HepG2 (cell line): ENCODE measurements at regions not wholly inside any gene's neighbourhood (a gene's known extent, or its start where the extent isn't known, plus 50 kb on each side); places are given as distances from the start of the nearest gene placed in this dataset.

Experiments used
- ATAC-seq: fragments of 200-7000 bp; cut with Tn5 transposase; 3 replicates; pipeline ENCODE4 v1.9.1; 2020; ENCODE audit warnings: mild to moderate bottlenecking, moderate library complexity
- BruUV-seq: library from RNA; stranded (reverse); fragments of 400-500 nt; replicated peaks from 2 replicates; lab custom pipeline; 2021; lab: Mats Ljungman, UMichigan
- CTCF ChIA-PET: fragments of 300-600 bp; formaldehyde crosslinking; extraction: SDS; loops from one replicate; lab custom pipeline; 2021; ENCODE audit warnings: low total read pairs, inconsistent platforms, low intra/inter-chr PET ratio; lab: Yijun Ruan, JAX
- POLR2A ChIA-PET: fragments of 350-600 bp; sonication (Branson Sonifier 250); formaldehyde crosslinking; loops from one replicate; lab custom pipeline; 2020; ENCODE audit warnings: antibody characterized with exemption, inconsistent platforms; lab: Yijun Ruan, JAX
- DNase-seq: peaks from one replicate; pipeline ENCODE4 v3.0.0-alpha.2; 2015; ENCODE audit warnings: low spot score
- FAIRE-seq: peaks from 3 replicates; lab custom pipeline; 2011; peaks lifted over from hg19 to GRCh38; lab: Jason Lieb, UNC
- H2AFZ ChIP-seq: one replicate; pipeline ENCODE4 v1.6.1; 2011; ENCODE audit warnings: low read length, inconsistent platforms
- H3K27ac ChIP-seq: fragments of 300-600 bp; 3 replicates; pipeline ENCODE4 v1.8.0; 2011; ENCODE audit warnings: mixed run types, mild to moderate bottlenecking, mixed read lengths, low read length, inconsistent platforms; ENCODE audit not compliant: insufficient read depth; ENCODE audit errors: extremely low read length
- H3K27me3 ChIP-seq, 2 experiments: fragments of 200-600 bp in 1 of 2; 2 replicates in 1 of 2; 3 replicates in 1 of 2; pipeline versions ENCODE4 v1.6.0 to v1.8.0; 2011; ENCODE audit warnings: low read length in 2 of 2, mild to moderate bottlenecking in 2 of 2, moderate library complexity in 2 of 2, inconsistent platforms in 1 of 2; ENCODE audit not compliant: insufficient read depth in 2 of 2, control insufficient read depth in 1 of 2
- H3K36me3 ChIP-seq, 2 experiments: fragments of 200-600 bp in 1 of 2; replicated peaks in 1 of 2; 2 replicates in 1 of 2; 3 replicates in 1 of 2; pipeline versions ENCODE4 v1.5.1 to v1.8.0; 2011; ENCODE audit warnings: low read length in 2 of 2, inconsistent platforms in 1 of 2; ENCODE audit not compliant: insufficient read depth in 2 of 2, control insufficient read depth in 1 of 2
- H3K4me1 ChIP-seq: 2 replicates; pipeline ENCODE4 v1.5.1; 2012; ENCODE audit warnings: low read length, inconsistent platforms; ENCODE audit not compliant: insufficient read depth
- H3K4me2 ChIP-seq: 2 replicates; pipeline ENCODE4 v1.6.0; 2011; ENCODE audit warnings: low read depth, low read length, inconsistent platforms
- H3K4me3 ChIP-seq, 3 experiments: fragments of 200-600 bp in 1 of 3; sonication (generic), shearing (Covaris generic) in 1 of 3; replicated peaks in 1 of 3; 2 replicates each; pipeline ENCODE4 v1.5.1; 2011 to 2016; ENCODE audit warnings: low read length in 3 of 3, inconsistent platforms in 2 of 3, low read depth in 2 of 3, mild to moderate bottlenecking in 2 of 3, control low read depth in 1 of 3, mixed read lengths in 1 of 3; ENCODE audit not compliant: insufficient read depth in 1 of 3
- H3K79me2 ChIP-seq: one replicate; pipeline ENCODE4 v1.6.1; 2011; ENCODE audit warnings: low read length, inconsistent platforms; ENCODE audit not compliant: insufficient read depth
- H3K9ac ChIP-seq: 2 replicates; pipeline ENCODE4 v1.6.0; 2011; ENCODE audit warnings: mild to moderate bottlenecking, low read depth, low read length, inconsistent platforms; ENCODE audit not compliant: insufficient read depth
- H3K9me3 ChIP-seq: 2 replicates; pipeline ENCODE4 v1.5.1; 2012; ENCODE audit warnings: mild to moderate bottlenecking, low read length
- H4K20me1 ChIP-seq: 2 replicates; pipeline ENCODE4 v1.6.0; 2011; ENCODE audit warnings: inconsistent platforms, mild to moderate bottlenecking, low read length, moderate library complexity; ENCODE audit not compliant: insufficient read depth
- ATF7-NPFF ChIP-seq: sonication (generic); formaldehyde crosslinking; IDR thresholded peaks from 2 replicates; pipeline ENCODE4 v1.8.1; 2023; ENCODE audit warnings: mild to moderate bottlenecking, low read depth, missing genetic modification reagents, moderate library complexity
- FOSL1 ChIP-seq: sonication (generic); formaldehyde crosslinking; IDR thresholded peaks from 2 replicates; pipeline ENCODE4 v1.9.0; 2021; ENCODE audit warnings: missing genetic modification reagents, borderline replicate concordance
- ISX ChIP-seq: sonication (generic); formaldehyde crosslinking; conservative IDR thresholded peaks from 2 replicates; pipeline ENCODE4 v1.5.0; 2020; ENCODE audit warnings: missing genetic modification reagents
- KDM2A ChIP-seq: sonication (generic); formaldehyde crosslinking; IDR thresholded peaks from 2 replicates; pipeline ENCODE4 v1.4.0; 2020; ENCODE audit warnings: low read depth, missing genetic modification reagents, borderline replicate concordance
- KLF9 ChIP-seq: IDR thresholded peaks from 2 replicates; pipeline ENCODE4 v1.6.1; 2016; ENCODE audit warnings: low read depth
- PCBP2 ChIP-seq: fragments of 200-400 bp; formaldehyde crosslinking; optimal IDR thresholded peaks from 2 replicates; pipeline ENCODE3; 2018; ENCODE audit warnings: low read length, low read depth; ENCODE audit not compliant: poor library complexity, severe bottlenecking
- RARA ChIP-seq: IDR thresholded peaks from 2 replicates; pipeline ENCODE4 v1.6.1; 2016; ENCODE audit warnings: missing genetic modification reagents, missing compliant biosample characterization
- SOX5 ChIP-seq: IDR thresholded peaks from 2 replicates; pipeline ENCODE4 v1.6.1; 2016; ENCODE audit warnings: borderline replicate concordance
- TEAD2 ChIP-seq: sonication (generic); formaldehyde crosslinking; IDR thresholded peaks from 2 replicates; pipeline ENCODE4 v1.9.0; 2021; ENCODE audit warnings: missing genetic modification reagents
- ZNF20 ChIP-seq: sonication (generic); formaldehyde crosslinking; IDR thresholded peaks from 2 replicates; pipeline ENCODE4 v1.4.0; 2020; ENCODE audit warnings: mild to moderate bottlenecking, moderate library complexity, missing genetic modification reagents
- ZNF34 ChIP-seq: sonication (generic); formaldehyde crosslinking; IDR thresholded peaks from 2 replicates; pipeline ENCODE4 v1.4.0; 2020; ENCODE audit warnings: mild to moderate bottlenecking, missing genetic modification reagents, borderline replicate concordance
- ZNF468 ChIP-seq: sonication (generic); formaldehyde crosslinking; IDR thresholded peaks from 2 replicates; pipeline ENCODE4 v1.8.0; 2022; ENCODE audit warnings: mild to moderate bottlenecking, moderate library complexity, missing genetic modification reagents
- ZNF780A ChIP-seq: sonication (generic); formaldehyde crosslinking; IDR thresholded peaks from 2 replicates; pipeline ENCODE4 v1.8.0; 2022; ENCODE audit warnings: mild to moderate bottlenecking, missing genetic modification reagents, moderate library complexity
- WGBS: methylation state at CpG from one replicate; pipeline ENCODE4 v1.1.6; 2017; ENCODE audit warnings: low lambda C conversion rate; 5-methylcytosine and 5-hydroxymethylcytosine counted together
- in situ Hi-C: cut with HindIII; loops from 2 replicates; pipeline ENCODE4 v1.10.0; 2017; ENCODE audit warnings: low pct_unique_long_range_greater_than_20kb; ENCODE audit not compliant: extremely low pct_ligation_motif_present
- intact Hi-C: fragments of 100-400 bp; cut with micrococcal nuclease; formaldehyde crosslinking; loops from one replicate; pipeline ENCODE4 v1.10.0; 2022; ENCODE audit not compliant: unreplicated experiment
- TF ChIP-seq, protein P1 (sequence below): sonication (generic); formaldehyde crosslinking; IDR thresholded peaks from 2 replicates; pipeline ENCODE4 v1.4.0; 2020; ENCODE audit warnings: mild to moderate bottlenecking, missing genetic modification reagents
- TF ChIP-seq, protein P2 (sequence below): sonication (generic); formaldehyde crosslinking; IDR thresholded peaks from 2 replicates; pipeline ENCODE4 v1.4.0; 2020; ENCODE audit warnings: missing genetic modification reagents
- TF ChIP-seq, protein P3 (sequence below): sonication (generic); formaldehyde crosslinking; IDR thresholded peaks from one replicate; pipeline ENCODE4 v1.5.1; 2020; ENCODE audit warnings: mild to moderate bottlenecking, missing genetic modification reagents; ENCODE audit errors: not compliant biosample characterization

GRCh38 chr9:68597362-68597997, 56.8 kb upstream of the TMEM252 start:
- no peak overlapping the region for H3K27ac ChIP-seq
- ChIA-PET CTCF (no interaction called here), POLR2A (no interaction called here)
- H3K27me3 ChIP-seq, result 0 out of 5 replicates have a peak, but pooled peaks cover 0 to 4% of the 10 kb centered on the region in 2 experiments
- ATAC-seq, result no peak
- no peaks in the 10 kb centered on the region for H3K4me1 ChIP-seq
- H3K9me3 ChIP-seq, result no peaks in the 10 kb centered on the region
- in situ Hi-C loops, result no loop called here
- no peak overlapping the region for H2AFZ ChIP-seq
- no peaks in the 10 kb centered on the region for H3K36me3 ChIP-seq
- FAIRE-seq, result no peak
- H4K20me1 ChIP-seq, result no peaks in the 10 kb centered on the region
- BruUV-seq, result no TSS peak
- no peak overlapping the region for H3K4me3 ChIP-seq
- no peak overlapping the region for H3K9ac ChIP-seq
- intact Hi-C loops, result no loop called here
- no peak for DNase-seq
- no peaks in the 10 kb centered on the region for H3K79me2 ChIP-seq
- 0% methylated on average over 1 of the region's 1 CpG for WGBS
- H3K4me2 ChIP-seq, result no peak overlapping the region
- no peak for TF ChIP-seq RARA (CRISPR knock-in tag)
- TF ChIP-seq, protein P1, sequence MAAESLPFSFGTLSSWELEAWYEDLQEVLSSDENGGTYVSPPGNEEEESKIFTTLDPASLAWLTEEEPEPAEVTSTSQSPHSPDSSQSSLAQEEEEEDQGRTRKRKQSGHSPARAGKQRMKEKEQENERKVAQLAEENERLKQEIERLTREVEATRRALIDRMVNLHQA (CRISPR knock-in tag), result no peak
- no peak for TF ChIP-seq ATF7-NPFF
- no peak for TF ChIP-seq ISX
- TF ChIP-seq ZNF34, result no peak
- no peak for TF ChIP-seq ZNF20 (CRISPR knock-in tag)
- TF ChIP-seq TEAD2 (CRISPR knock-in tag), result no peak
- no peak for TF ChIP-seq SOX5 (CRISPR knock-in tag)
- no peak for TF ChIP-seq KLF9 (CRISPR knock-in tag)
- TF ChIP-seq, protein P2, sequence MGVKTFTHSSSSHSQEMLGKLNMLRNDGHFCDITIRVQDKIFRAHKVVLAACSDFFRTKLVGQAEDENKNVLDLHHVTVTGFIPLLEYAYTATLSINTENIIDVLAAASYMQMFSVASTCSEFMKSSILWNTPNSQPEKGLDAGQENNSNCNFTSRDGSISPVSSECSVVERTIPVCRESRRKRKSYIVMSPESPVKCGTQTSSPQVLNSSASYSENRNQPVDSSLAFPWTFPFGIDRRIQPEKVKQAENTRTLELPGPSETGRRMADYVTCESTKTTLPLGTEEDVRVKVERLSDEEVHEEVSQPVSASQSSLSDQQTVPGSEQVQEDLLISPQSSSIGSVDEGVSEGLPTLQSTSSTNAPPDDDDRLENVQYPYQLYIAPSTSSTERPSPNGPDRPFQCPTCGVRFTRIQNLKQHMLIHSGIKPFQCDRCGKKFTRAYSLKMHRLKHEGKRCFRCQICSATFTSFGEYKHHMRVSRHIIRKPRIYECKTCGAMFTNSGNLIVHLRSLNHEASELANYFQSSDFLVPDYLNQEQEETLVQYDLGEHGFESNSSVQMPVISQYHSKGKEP (CRISPR knock-in tag), result no peak
- no peak for TF ChIP-seq FOSL1 (CRISPR knock-in tag)
- TF ChIP-seq KDM2A (CRISPR knock-in tag), result no peak
- TF ChIP-seq, protein P3, sequence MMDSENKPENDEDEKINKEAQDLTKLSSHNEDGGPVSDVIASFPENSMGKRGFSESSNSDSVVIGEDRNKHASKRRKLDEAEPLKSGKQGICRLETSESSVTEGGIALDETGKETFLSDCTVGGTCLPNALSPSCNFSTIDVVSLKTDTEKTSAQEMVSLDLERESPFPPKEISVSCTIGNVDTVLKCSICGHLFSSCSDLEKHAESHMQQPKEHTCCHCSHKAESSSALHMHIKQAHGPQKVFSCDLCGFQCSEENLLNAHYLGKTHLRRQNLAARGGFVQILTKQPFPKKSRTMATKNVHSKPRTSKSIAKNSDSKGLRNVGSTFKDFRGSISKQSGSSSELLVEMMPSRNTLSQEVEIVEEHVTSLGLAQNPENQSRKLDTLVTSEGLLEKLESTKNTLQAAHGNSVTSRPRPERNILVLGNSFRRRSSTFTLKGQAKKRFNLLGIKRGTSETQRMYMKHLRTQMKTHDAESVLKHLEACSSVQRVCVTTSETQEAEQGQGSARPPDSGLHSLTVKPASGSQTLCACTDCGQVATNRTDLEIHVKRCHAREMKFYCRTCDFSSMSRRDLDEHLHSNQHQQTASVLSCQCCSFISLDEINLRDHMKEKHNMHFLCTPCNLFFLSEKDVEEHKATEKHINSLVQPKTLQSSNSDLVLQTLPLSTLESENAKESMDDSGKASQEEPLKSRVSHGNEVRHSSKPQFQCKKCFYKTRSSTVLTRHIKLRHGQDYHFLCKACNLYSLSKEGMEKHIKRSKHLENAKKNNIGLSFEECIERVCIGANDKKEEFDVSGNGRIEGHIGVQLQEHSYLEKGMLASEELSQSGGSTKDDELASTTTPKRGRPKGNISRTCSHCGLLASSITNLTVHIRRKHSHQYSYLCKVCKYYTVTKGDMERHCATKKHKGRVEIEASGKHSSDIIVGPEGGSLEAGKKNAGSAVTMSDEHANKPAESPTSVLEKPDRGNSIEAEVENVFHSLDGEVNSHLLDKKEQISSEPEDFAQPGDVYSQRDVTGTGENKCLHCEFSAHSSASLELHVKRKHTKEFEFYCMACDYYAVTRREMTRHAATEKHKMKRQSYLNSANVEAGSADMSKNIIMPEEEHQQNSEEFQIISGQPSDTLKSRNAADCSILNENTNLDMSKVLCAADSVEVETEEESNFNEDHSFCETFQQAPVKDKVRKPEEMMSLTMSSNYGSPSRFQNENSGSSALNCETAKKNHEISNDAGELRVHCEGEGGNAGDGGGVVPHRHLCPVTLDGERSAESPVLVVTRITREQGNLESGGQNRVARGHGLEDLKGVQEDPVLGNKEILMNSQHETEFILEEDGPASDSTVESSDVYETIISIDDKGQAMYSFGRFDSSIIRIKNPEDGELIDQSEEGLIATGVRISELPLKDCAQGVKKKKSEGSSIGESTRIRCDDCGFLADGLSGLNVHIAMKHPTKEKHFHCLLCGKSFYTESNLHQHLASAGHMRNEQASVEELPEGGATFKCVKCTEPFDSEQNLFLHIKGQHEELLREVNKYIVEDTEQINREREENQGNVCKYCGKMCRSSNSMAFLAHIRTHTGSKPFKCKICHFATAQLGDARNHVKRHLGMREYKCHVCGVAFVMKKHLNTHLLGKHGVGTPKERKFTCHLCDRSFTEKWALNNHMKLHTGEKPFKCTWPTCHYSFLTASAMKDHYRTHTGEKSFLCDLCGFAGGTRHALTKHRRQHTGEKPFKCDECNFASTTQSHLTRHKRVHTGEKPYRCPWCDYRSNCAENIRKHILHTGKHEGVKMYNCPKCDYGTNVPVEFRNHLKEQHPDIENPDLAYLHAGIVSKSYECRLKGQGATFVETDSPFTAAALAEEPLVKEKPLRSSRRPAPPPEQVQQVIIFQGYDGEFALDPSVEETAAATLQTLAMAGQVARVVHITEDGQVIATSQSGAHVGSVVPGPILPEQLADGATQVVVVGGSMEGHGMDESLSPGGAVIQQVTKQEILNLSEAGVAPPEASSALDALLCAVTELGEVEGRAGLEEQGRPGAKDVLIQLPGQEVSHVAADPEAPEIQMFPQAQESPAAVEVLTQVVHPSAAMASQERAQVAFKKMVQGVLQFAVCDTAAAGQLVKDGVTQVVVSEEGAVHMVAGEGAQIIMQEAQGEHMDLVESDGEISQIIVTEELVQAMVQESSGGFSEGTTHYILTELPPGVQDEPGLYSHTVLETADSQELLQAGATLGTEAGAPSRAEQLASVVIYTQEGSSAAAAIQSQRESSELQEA, result no peak
- no peak for TF ChIP-seq ZNF468 (CRISPR knock-in tag)
- no peak for TF ChIP-seq ZNF780A (CRISPR knock-in tag)
- no peak for TF ChIP-seq PCBP2
